ENCODE measurements at regions not wholly inside any gene's neighbourhood (a gene's known extent, or its start where the extent isn't known, plus 50 kb on each side); places are given as distances from the start of the nearest gene placed in this dataset.
"Not testable (repeated sequence)": the region's sequence is repeated elsewhere in the genome, so short reads cannot be mapped to it uniquely, and the experiment has no call there.

- DNase-seq, result no peak
Observed at GRCh38 chr21:35737899-35738346, 322.4 kb downstream of the SETD4 start.

- DNase-seq, result no peak
Observed at GRCh38 chr21:35737449-35737848, 322.9 kb downstream of the SETD4 start.

GRCh38 chr21:35732788-35733187 lies 327.5 kb downstream of the SETD4 start:
- DNase-seq, result no peak

- DNase-seq, result no peak
Observed at GRCh38 chr21:35730325-35730724, 330.0 kb downstream of the SETD4 start.

- DNase-seq, result no peak
Observed at GRCh38 chr21:35727830-35728229, 332.5 kb downstream of the SETD4 start.

- DNase-seq, result peak; percentile 7 to 61
Observed at GRCh38 chr21:35724156-35724555, 336.2 kb downstream of the SETD4 start.

GRCh38 chr21:35721701-35722100 lies 338.6 kb downstream of the SETD4 start:
- DNase-seq, result no peak

- peak; percentile 45 to 69 for DNase-seq
Observed at GRCh38 chr21:35720208-35720731, 340.1 kb downstream of the SETD4 start.

- no peak for DNase-seq
Observed at GRCh38 chr21:35719080-35719479, 341.2 kb downstream of the SETD4 start.

- no peak for DNase-seq
Observed at GRCh38 chr21:35716876-35717565, 343.3 kb downstream of the SETD4 start.

- no peak for DNase-seq
Observed at GRCh38 chr21:35713914-35714313, 346.4 kb downstream of the SETD4 start.

- DNase-seq, result no peak
Observed at GRCh38 chr21:35711661-35712060, 348.7 kb downstream of the SETD4 start.

- DNase-seq, result no peak
Observed at GRCh38 chr21:35711213-35711612, 349.1 kb downstream of the SETD4 start.

GRCh38 chr21:35709990-35710389 lies 350.3 kb downstream of the SETD4 start:
- DNase-seq, result not testable (repeated sequence)

- DNase-seq, result no peak
Observed at GRCh38 chr21:35705888-35706287, 354.4 kb downstream of the SETD4 start.

- DNase-seq, result no peak
Observed at GRCh38 chr21:35705237-35705887, 355.0 kb downstream of the SETD4 start.

GRCh38 chr21:35703704-35704103 lies 356.6 kb downstream of the SETD4 start:
- DNase-seq, result no peak

GRCh38 chr21:35699361-35699760 lies 361.0 kb downstream of the SETD4 start:
- peak; percentile 32 to 58 for DNase-seq

GRCh38 chr21:35697321-35697808 lies 363.0 kb downstream of the SETD4 start:
- DNase-seq, result peak in 1 of 2 donors; percentile 9

- peak in 1 of 2 donors; percentile 9 for DNase-seq
Observed at GRCh38 chr21:35696644-35697043, 363.7 kb downstream of the SETD4 start.

- no peak for DNase-seq
Observed at GRCh38 chr21:35692311-35692710, 368.0 kb downstream of the SETD4 start.

GRCh38 chr21:35690436-35690835 lies 369.9 kb downstream of the SETD4 start:
- no peak for DNase-seq

GRCh38 chr21:35686156-35686555 lies 374.2 kb downstream of the SETD4 start:
- no peak for DNase-seq

GRCh38 chr21:35683664-35684304 lies 376.5 kb downstream of the SETD4 start:
- no peak for DNase-seq

Measured in inflammatory macrophage treated with lipopolysaccharide for 1 hour (primary cell).